H9 (cell line): ENCODE measurements at regions not wholly inside any gene's neighbourhood (a gene's known extent, or its start where the extent isn't known, plus 50 kb on each side); places are given as distances from the start of the nearest gene placed in this dataset.

Source experiments
- DNase-seq: peaks from one replicate; pipeline ENCODE4 v3.0.0-alpha.2; 2017
- H2AFZ ChIP-seq: one replicate; pipeline ENCODE4 v1.6.1; 2013; ENCODE audit warnings: mild to moderate bottlenecking, low read length, control low read depth, moderate library complexity
- H2AK5ac ChIP-seq: 2 replicates; pipeline ENCODE4 v1.6.1; 2013; ENCODE audit warnings: low read length, control low read depth, mixed read lengths; ENCODE audit not compliant: insufficient read length
- H2BK120ac ChIP-seq: one replicate; pipeline ENCODE4 v1.6.1; 2013; ENCODE audit warnings: low read depth, mild to moderate bottlenecking, low read length, control low read depth, inconsistent platforms; ENCODE audit not compliant: poor library complexity, severe bottlenecking
- H2BK12ac ChIP-seq: 2 replicates; pipeline ENCODE4 v1.6.1; 2013; ENCODE audit warnings: low read length, control low read depth, mixed read lengths, low read depth; ENCODE audit not compliant: insufficient read length
- H2BK15ac ChIP-seq: 2 replicates; pipeline ENCODE4 v1.6.1; 2013; ENCODE audit warnings: low read depth, low read length, control low read depth
- H2BK20ac ChIP-seq: one replicate; pipeline ENCODE4 v1.6.1; 2013; ENCODE audit warnings: low read depth, mild to moderate bottlenecking, low read length, control low read depth, inconsistent platforms; ENCODE audit not compliant: poor library complexity, severe bottlenecking
- H2BK5ac ChIP-seq: 2 replicates; pipeline ENCODE4 v1.6.1; 2013; ENCODE audit warnings: low read length, control low read depth, mixed read lengths; ENCODE audit not compliant: insufficient read length
- H3K14ac ChIP-seq: 2 replicates; pipeline ENCODE4 v1.6.1; 2013; ENCODE audit warnings: low read length, control low read depth; ENCODE audit not compliant: insufficient read depth
- H3K18ac ChIP-seq: 2 replicates; pipeline ENCODE4 v1.6.1; 2013; ENCODE audit warnings: low read depth, mild to moderate bottlenecking, mixed read lengths, low read length, control low read depth; ENCODE audit not compliant: insufficient read length
- H3K23ac ChIP-seq: 2 replicates; pipeline ENCODE4 v1.6.1; 2013; ENCODE audit warnings: low read length, control low read depth, mixed read lengths, low read depth; ENCODE audit not compliant: insufficient read length
- H3K23me2 ChIP-seq: 2 replicates; pipeline ENCODE4 v1.6.1; 2013; ENCODE audit warnings: low read depth, mild to moderate bottlenecking, mixed read lengths, low read length, control low read depth; ENCODE audit not compliant: insufficient read length, poor library complexity, severe bottlenecking
- H3K27ac ChIP-seq: 2 replicates; pipeline ENCODE4 v1.5.1; 2013; ENCODE audit warnings: low read length, control low read depth, mixed read lengths, low read depth; ENCODE audit not compliant: insufficient read length
- H3K27me3 ChIP-seq: 2 replicates; pipeline ENCODE4 v1.6.1; 2013; ENCODE audit warnings: low read length, control low read depth, inconsistent platforms; ENCODE audit not compliant: insufficient read depth
- H3K4ac ChIP-seq: 2 replicates; pipeline ENCODE4 v1.6.1; 2013; ENCODE audit warnings: low read depth, mild to moderate bottlenecking, control low read depth, inconsistent platforms, low read length, moderate library complexity
- H3K4me1 ChIP-seq: 2 replicates; pipeline ENCODE4 v1.6.1; 2013; ENCODE audit warnings: low read length, control low read depth, inconsistent platforms; ENCODE audit not compliant: insufficient read depth
- H3K4me2 ChIP-seq: 2 replicates; pipeline ENCODE4 v1.6.1; 2013; ENCODE audit warnings: low read length, control low read depth, mixed read lengths; ENCODE audit not compliant: insufficient read length, insufficient read depth
- H3K56ac ChIP-seq: 2 replicates; pipeline ENCODE4 v1.6.1; 2013; ENCODE audit warnings: low read depth, mild to moderate bottlenecking, mixed read lengths, low read length, control low read depth; ENCODE audit not compliant: insufficient read length
- H3K79me1 ChIP-seq: 2 replicates; pipeline ENCODE4 v1.6.1; 2013; ENCODE audit warnings: low read depth, mild to moderate bottlenecking, moderate library complexity, low read length, control low read depth, inconsistent platforms; ENCODE audit not compliant: insufficient read depth, poor library complexity, severe bottlenecking
- H3K79me2 ChIP-seq: 2 replicates; pipeline ENCODE4 v1.6.1; 2013; ENCODE audit warnings: low read length, control low read depth, inconsistent platforms; ENCODE audit not compliant: insufficient read depth
- H3K9ac ChIP-seq: 2 replicates; pipeline ENCODE4 v1.6.1; 2013; ENCODE audit warnings: low read length, control low read depth, mixed read lengths; ENCODE audit not compliant: insufficient read length; ENCODE audit errors: extremely low read depth
- H3K9me3 ChIP-seq: one replicate; pipeline ENCODE4 v1.6.1; 2013; ENCODE audit warnings: low read depth, low read length, inconsistent platforms; ENCODE audit not compliant: control insufficient read depth
- H3T11ph ChIP-seq: one replicate; pipeline ENCODE4 v1.6.1; 2013; ENCODE audit warnings: mild to moderate bottlenecking, low read length, control low read depth, inconsistent platforms
- H4K20me1 ChIP-seq: one replicate; pipeline ENCODE4 v1.6.1; 2013; ENCODE audit not compliant: control insufficient read depth, insufficient read length, insufficient read depth
- H4K5ac ChIP-seq: 2 replicates; pipeline ENCODE4 v1.6.1; 2013; ENCODE audit warnings: low read depth, mild to moderate bottlenecking, mixed read lengths, low read length, control low read depth; ENCODE audit not compliant: insufficient read length
- H4K8ac ChIP-seq: replicated peaks from 2 replicates; pipeline ENCODE4 v1.6.1; 2013; ENCODE audit warnings: low read length, control low read depth, mixed read lengths, low read depth; ENCODE audit not compliant: insufficient read length
- H4K91ac ChIP-seq: 2 replicates; pipeline ENCODE4 v1.6.1; 2013; ENCODE audit warnings: low read depth, mild to moderate bottlenecking, moderate library complexity, mixed read lengths, low read length, control low read depth; ENCODE audit not compliant: insufficient read length
- H3K27ac Mint-ChIP-seq, 3 experiments: 2 replicates in 2 of 3; 3 replicates in 1 of 3; pipeline ENCODE4 v1.8.0; 2020 to 2021; ENCODE audit warnings: mixed read lengths in 3 of 3, mild to moderate bottlenecking in 1 of 3, moderate library complexity in 1 of 3
- H3K27me3 Mint-ChIP-seq: 2 replicates; pipeline ENCODE4 v1.8.0; 2021; ENCODE audit warnings: low read depth, mild to moderate bottlenecking, moderate library complexity, mixed read lengths
- H3K36me3 Mint-ChIP-seq, 3 experiments: 2 replicates in 2 of 3; 3 replicates in 1 of 3; pipeline ENCODE4 v1.8.0; 2020 to 2021; ENCODE audit warnings: low read depth in 3 of 3, mixed read lengths in 3 of 3; ENCODE audit not compliant: insufficient read depth in 1 of 3
- H3K4me1 Mint-ChIP-seq, 2 experiments: 2 replicates each; pipeline ENCODE4 v1.8.0; 2020; ENCODE audit warnings: mixed read lengths in 2 of 2
- H3K4me3 Mint-ChIP-seq, 2 experiments: 2 replicates in 1 of 2; 3 replicates in 1 of 2; pipeline ENCODE4 v1.8.0; 2020 to 2021; ENCODE audit warnings: mild to moderate bottlenecking in 2 of 2, mixed read lengths in 2 of 2, moderate library complexity in 1 of 2
- H3K9me3 Mint-ChIP-seq, 2 experiments: 2 replicates in 1 of 2; 3 replicates in 1 of 2; pipeline ENCODE4 v1.8.0; 2020; ENCODE audit warnings: mild to moderate bottlenecking in 2 of 2, mixed read lengths in 2 of 2, moderate library complexity in 1 of 2
- CTCF ChIP-seq: fragments of 200-600 bp; sonication (generic); conservative IDR thresholded peaks from 3 replicates; pipeline ENCODE4 v1.8.0; 2021; ENCODE audit warnings: antibody characterized with exemption, mild to moderate bottlenecking
- WGBS: extraction: QIAGEN DNeasy Blood & Tissue Kit; methylation state at CpG from one replicate; pipeline ENCODE4 v1.1.7; 2013; ENCODE audit warnings: missing lambda C conversion rate, low lambda C conversion rate, mixed read lengths; ENCODE audit not compliant: insufficient read length; ENCODE audit errors: extremely low coverage; 5-methylcytosine and 5-hydroxymethylcytosine counted together

GRCh38 chr9:135272608-135273007 is 185.1 kb downstream of the OLFM1 start:
- no peak overlapping the region for H3K27ac ChIP-seq
- H3K4ac ChIP-seq = no peak overlapping the region
- H3K36me3 Mint-ChIP-seq = no peaks in the 10 kb centered on the region; a peak in 1 of 7 replicates
- H3K56ac ChIP-seq = no peak overlapping the region
- TF ChIP-seq CTCF = no peak
- H3K9me3 ChIP-seq = no peaks in the 10 kb centered on the region
- H3K9ac ChIP-seq = no peak overlapping the region
- H3K27me3 Mint-ChIP-seq = peaks cover 3% of the 10 kb centered on the region
- no peak overlapping the region for H4K91ac ChIP-seq
- H2AFZ ChIP-seq = no peak overlapping the region
- no peak overlapping the region for H2BK120ac ChIP-seq
- H3K4me2 ChIP-seq = no peak overlapping the region
- no peaks in the 10 kb centered on the region for H3K27me3 ChIP-seq
- H2BK20ac ChIP-seq = no peak overlapping the region
- peaks cover 2% of the 10 kb centered on the region in 2 experiments; a peak in 2 of 5 replicates for H3K9me3 Mint-ChIP-seq
- no peak overlapping the region for H3K23ac ChIP-seq
- H3K4me1 Mint-ChIP-seq = peaks cover 12 to 21% of the 10 kb centered on the region in 2 experiments
- no peak overlapping the region for H3K27ac Mint-ChIP-seq
- no peaks in the 10 kb centered on the region for H3K79me1 ChIP-seq
- no peaks in the 10 kb centered on the region for H3K4me1 ChIP-seq
- H3K4me3 Mint-ChIP-seq = no peak overlapping the region
- H2AK5ac ChIP-seq = no peak overlapping the region
- no peak overlapping the region for H4K5ac ChIP-seq
- no peak overlapping the region for H3T11ph ChIP-seq
- no peak overlapping the region for H4K8ac ChIP-seq
- H2BK12ac ChIP-seq = no peak overlapping the region
- no CpG with 5 or more reads among the region's 10 CpGs for WGBS
- DNase-seq = no peak
- H2BK15ac ChIP-seq = no peak overlapping the region
- H3K18ac ChIP-seq = no peak overlapping the region
- no peak overlapping the region for H2BK5ac ChIP-seq
- no peaks in the 10 kb centered on the region for H3K79me2 ChIP-seq
- no peaks in the 10 kb centered on the region for H4K20me1 ChIP-seq
- no peaks in the 10 kb centered on the region for H3K23me2 ChIP-seq
- H3K14ac ChIP-seq = peak overlapping the region; percentile 9; the same call in 1 of the 2 replicates
